Kidney (tissue), 13 donors: ENCODE measurements at regions not wholly inside any gene's neighbourhood (a gene's known extent, or its start where the extent isn't known, plus 50 kb on each side); places are given as distances from the start of the nearest gene placed in this dataset.

ENCODE experiments used
- DNase-seq, 5 donors: peaks; one replicate each; pipeline ENCODE4 v3.0.0-alpha.2; 2013 to 2020
- FAIRE-seq: peaks from 2 replicates; lab custom pipeline; 2012; peaks lifted over from hg19 to GRCh38; lab: Jason Lieb, UNC
- H3K27ac ChIP-seq, 2 donors: one replicate each; pipeline ENCODE4 v1.7.0; 2013; ENCODE audit warnings: low read depth in 2 of 2, low read length in 2 of 2, inconsistent platforms in 1 of 2
- H3K27me3 ChIP-seq: one replicate; pipeline ENCODE4 v1.7.1; 2013; ENCODE audit warnings: low read length, inconsistent platforms; ENCODE audit not compliant: control insufficient read depth, insufficient read depth
- H3K36me3 ChIP-seq, 3 donors: one replicate each; pipeline versions ENCODE4 v1.7.0 to v1.7.1; 2013; ENCODE audit warnings: low read length in 3 of 3, control low read depth in 1 of 3, inconsistent platforms in 1 of 3; ENCODE audit not compliant: insufficient read depth in 3 of 3, control insufficient read depth in 2 of 3
- H3K4me1 ChIP-seq, 3 donors: one replicate each; pipeline versions ENCODE4 v1.7.0 to v1.7.1; 2013; ENCODE audit warnings: low read length in 3 of 3, inconsistent platforms in 1 of 3, low read depth in 1 of 3; ENCODE audit not compliant: control insufficient read depth in 2 of 3, insufficient read depth in 2 of 3
- H3K4me3 ChIP-seq, 3 donors: one replicate each; pipeline versions ENCODE4 v1.7.0 to v1.8.1; 2013; ENCODE audit warnings: low read length in 3 of 3, control low read depth in 1 of 3, inconsistent platforms in 1 of 3
- H3K9ac ChIP-seq, 3 donors: one replicate each; pipeline versions ENCODE4 v1.7.0 to v1.7.1; 2013; ENCODE audit warnings: low read length in 3 of 3, control low read depth in 1 of 3, inconsistent platforms in 1 of 3
- H3K9me3 ChIP-seq, 3 donors: one replicate each; pipeline versions ENCODE4 v1.7.0 to v1.7.1; 2013; ENCODE audit warnings: low read length in 3 of 3, control low read depth in 1 of 3, inconsistent platforms in 1 of 3; ENCODE audit not compliant: control insufficient read depth in 2 of 3, insufficient read depth in 1 of 3
- CTCF ChIP-seq: IDR thresholded peaks from 3 replicates; pipeline ENCODE4 v1.5.1; 2012; ENCODE audit warnings: mild to moderate bottlenecking, moderate library complexity, borderline replicate concordance; ENCODE audit not compliant: insufficient read depth; ENCODE audit errors: extremely low read depth
- intact Hi-C: fragments of 100-400 bp; cut with DNase I; formaldehyde crosslinking; loops from one replicate; pipeline ENCODE4 v1.11.1; 2022
- donor health status: control.
- donor health status: control.
- donor health status: control.
- donor health status: control.
- donor health status: control.
- donor health status: DM: yes; HTN: yes; CAD: no.
- donor health status: Normal renal cell carcinoma (clear cell type).

GRCh38 chr4:45663628-45664081, 460.2 kb downstream of the GABRG1 start:
- no peak for DNase-seq
- no peak overlapping the region for H3K27ac ChIP-seq
- intact Hi-C loops, result no loop called here

GRCh38 chr4:45663003-45663402, 460.9 kb downstream of the GABRG1 start:
- no peaks in the 10 kb centered on the region for H3K9me3 ChIP-seq
- H3K4me3 ChIP-seq, result no peak overlapping the region
- peak; percentile 61 for FAIRE-seq
- H3K36me3 ChIP-seq, result no peaks in the 10 kb centered on the region
- H3K4me1 ChIP-seq, result no peaks in the 10 kb centered on the region
- no peaks in the 10 kb centered on the region for H3K27me3 ChIP-seq
- no peak overlapping the region for H3K9ac ChIP-seq
- intact Hi-C loops, result no loop called here
- TF ChIP-seq CTCF, result no peak
- no peak overlapping the region for H3K27ac ChIP-seq
- DNase-seq, result peak in 3 of 5 donors; percentile 18 to 82 (median 40)

More at GRCh38 chr4:45663628-45664081, 460.2 kb downstream of the GABRG1 start:
- no peak for TF ChIP-seq CTCF
- Histone ChIP-seq H3K9ac (no peak overlapping the region), H3K36me3 (no peaks in the 10 kb centered on the region), H3K4me1 (no peaks in the 10 kb centered on the region), H3K27me3 (no peaks in the 10 kb centered on the region), H3K4me3 (no peak overlapping the region), H3K9me3 (no peaks in the 10 kb centered on the region)
- no peak for FAIRE-seq

GRCh38 chr4:45661893-45662292, 462.0 kb downstream of the GABRG1 start:
- H3K4me1 ChIP-seq, result no peaks in the 10 kb centered on the region
- no peak overlapping the region for H3K4me3 ChIP-seq
- DNase-seq (no peak), FAIRE-seq (no peak)
- intact Hi-C loops, result no loop called here
- H3K27me3 ChIP-seq, result no peaks in the 10 kb centered on the region
- no peak overlapping the region for H3K27ac ChIP-seq
- no peaks in the 10 kb centered on the region for H3K36me3 ChIP-seq
- H3K9ac ChIP-seq, result no peak overlapping the region
- TF ChIP-seq CTCF, result no peak
- H3K9me3 ChIP-seq, result no peaks in the 10 kb centered on the region

GRCh38 chr4:45650545-45650944, 473.3 kb downstream of the GABRG1 start:
- TF ChIP-seq CTCF, result no peak
- Histone ChIP-seq H3K4me3 (no peak overlapping the region), H3K9me3 (no peaks in the 10 kb centered on the region), H3K27me3 (no peaks in the 10 kb centered on the region), H3K4me1 (peaks cover 0 to 5% (median 0%) of the 10 kb centered on the region in 3 donors), H3K36me3 (no peaks in the 10 kb centered on the region), H3K27ac (no peak overlapping the region), H3K9ac (no peak overlapping the region)
- intact Hi-C loops, result no loop called here
- FAIRE-seq (no peak), DNase-seq (no peak)
